ENCODE measurements at regions not wholly inside any gene's neighbourhood (a gene's known extent, or its start where the extent isn't known, plus 50 kb on each side); places are given as distances from the start of the nearest gene placed in this dataset.

DNA sequence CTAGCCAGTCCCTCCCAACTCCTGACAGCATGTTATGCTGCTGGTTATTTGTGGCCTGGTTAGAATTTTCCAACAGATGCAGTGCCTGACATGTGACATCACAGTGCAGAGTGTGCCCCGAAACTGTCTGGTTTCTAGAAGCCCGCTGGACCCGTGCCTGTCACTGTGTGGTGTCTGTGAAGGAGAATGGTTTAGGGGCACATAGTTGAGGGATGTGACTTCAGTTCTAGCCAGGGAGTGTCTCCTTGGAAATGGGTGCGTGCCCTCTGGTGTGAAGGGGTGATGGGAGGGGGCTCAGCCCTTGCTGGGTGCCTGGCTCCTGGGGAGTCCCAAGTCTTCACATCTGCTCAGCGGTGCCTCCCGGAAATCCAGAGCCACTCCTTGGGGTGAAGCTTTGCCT lies 303.6 kb downstream of the GLRX3 start:
- TF ChIP-seq, protein P1, sequence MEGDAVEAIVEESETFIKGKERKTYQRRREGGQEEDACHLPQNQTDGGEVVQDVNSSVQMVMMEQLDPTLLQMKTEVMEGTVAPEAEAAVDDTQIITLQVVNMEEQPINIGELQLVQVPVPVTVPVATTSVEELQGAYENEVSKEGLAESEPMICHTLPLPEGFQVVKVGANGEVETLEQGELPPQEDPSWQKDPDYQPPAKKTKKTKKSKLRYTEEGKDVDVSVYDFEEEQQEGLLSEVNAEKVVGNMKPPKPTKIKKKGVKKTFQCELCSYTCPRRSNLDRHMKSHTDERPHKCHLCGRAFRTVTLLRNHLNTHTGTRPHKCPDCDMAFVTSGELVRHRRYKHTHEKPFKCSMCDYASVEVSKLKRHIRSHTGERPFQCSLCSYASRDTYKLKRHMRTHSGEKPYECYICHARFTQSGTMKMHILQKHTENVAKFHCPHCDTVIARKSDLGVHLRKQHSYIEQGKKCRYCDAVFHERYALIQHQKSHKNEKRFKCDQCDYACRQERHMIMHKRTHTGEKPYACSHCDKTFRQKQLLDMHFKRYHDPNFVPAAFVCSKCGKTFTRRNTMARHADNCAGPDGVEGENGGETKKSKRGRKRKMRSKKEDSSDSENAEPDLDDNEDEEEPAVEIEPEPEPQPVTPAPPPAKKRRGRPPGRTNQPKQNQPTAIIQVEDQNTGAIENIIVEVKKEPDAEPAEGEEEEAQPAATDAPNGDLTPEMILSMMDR (IDR thresholded peaks at IDR 0.05): no peak
- TF ChIP-seq, protein P2, sequence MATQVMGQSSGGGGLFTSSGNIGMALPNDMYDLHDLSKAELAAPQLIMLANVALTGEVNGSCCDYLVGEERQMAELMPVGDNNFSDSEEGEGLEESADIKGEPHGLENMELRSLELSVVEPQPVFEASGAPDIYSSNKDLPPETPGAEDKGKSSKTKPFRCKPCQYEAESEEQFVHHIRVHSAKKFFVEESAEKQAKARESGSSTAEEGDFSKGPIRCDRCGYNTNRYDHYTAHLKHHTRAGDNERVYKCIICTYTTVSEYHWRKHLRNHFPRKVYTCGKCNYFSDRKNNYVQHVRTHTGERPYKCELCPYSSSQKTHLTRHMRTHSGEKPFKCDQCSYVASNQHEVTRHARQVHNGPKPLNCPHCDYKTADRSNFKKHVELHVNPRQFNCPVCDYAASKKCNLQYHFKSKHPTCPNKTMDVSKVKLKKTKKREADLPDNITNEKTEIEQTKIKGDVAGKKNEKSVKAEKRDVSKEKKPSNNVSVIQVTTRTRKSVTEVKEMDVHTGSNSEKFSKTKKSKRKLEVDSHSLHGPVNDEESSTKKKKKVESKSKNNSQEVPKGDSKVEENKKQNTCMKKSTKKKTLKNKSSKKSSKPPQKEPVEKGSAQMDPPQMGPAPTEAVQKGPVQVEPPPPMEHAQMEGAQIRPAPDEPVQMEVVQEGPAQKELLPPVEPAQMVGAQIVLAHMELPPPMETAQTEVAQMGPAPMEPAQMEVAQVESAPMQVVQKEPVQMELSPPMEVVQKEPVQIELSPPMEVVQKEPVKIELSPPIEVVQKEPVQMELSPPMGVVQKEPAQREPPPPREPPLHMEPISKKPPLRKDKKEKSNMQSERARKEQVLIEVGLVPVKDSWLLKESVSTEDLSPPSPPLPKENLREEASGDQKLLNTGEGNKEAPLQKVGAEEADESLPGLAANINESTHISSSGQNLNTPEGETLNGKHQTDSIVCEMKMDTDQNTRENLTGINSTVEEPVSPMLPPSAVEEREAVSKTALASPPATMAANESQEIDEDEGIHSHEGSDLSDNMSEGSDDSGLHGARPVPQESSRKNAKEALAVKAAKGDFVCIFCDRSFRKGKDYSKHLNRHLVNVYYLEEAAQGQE (IDR thresholded peaks at IDR 0.05; ENCODE audit: insufficient read depth in 1 of 2, low read depth in 2 of 2, low read length in 1 of 2): no peak
